ENCODE measurements at regions not wholly inside any gene's neighbourhood (a gene's known extent, or its start where the extent isn't known, plus 50 kb on each side); places are given as distances from the start of the nearest gene placed in this dataset.

DNA sequence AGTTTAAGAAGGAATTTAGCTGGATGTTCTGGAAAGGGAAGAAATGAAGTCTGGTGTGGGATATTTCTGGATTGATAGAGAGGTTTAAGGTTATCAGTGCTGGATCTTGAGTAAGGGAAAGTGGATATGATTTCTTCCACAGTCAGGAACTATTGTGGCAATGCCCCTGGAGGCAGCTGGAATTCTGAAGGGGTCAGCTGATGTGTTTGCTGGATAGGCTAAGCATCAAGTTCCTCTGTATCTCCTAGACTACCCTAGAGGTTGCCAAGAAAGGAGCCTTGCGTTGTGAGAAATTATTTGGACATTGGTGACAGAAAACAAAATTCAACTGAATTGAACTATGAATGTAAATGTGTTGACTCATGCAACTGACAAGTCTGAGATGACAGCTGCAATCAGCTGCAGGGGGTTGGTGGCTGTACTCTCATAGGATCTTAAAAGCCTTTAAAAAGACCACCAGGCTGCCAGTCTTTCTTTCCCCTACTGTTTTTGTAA, 244.4 kb downstream of the ATXN7L3B start:
- intact Hi-C loops (cut with micrococcal nuclease; ENCODE audit: unreplicated experiment) (no loop called here), in situ Hi-C loops (cut with MboI) (no loop called here)
- H3K4me2 ChIP-seq (ENCODE audit: control insufficient read depth, insufficient read depth) = no peak overlapping the region
- ChIA-PET CTCF (no interaction called here), POLR2A (no interaction called here), RAD21 (ENCODE audit: unreplicated experiment) (interaction anchor here (1.1 kb wide), 1 partner anchor 22 kb away, joined by 3 read pairs; no protein-coding TSS in a partner anchor), SMC1A (ENCODE audit: uncharacterized antibody, unreplicated experiment) (interaction anchor here (1.2 kb wide), 1 partner anchor 14 kb away, joined by 3 read pairs; no protein-coding TSS in a partner anchor)
- FAIRE-seq = no peak
- DNase-seq (ENCODE audit: low read depth, low spot score) = no peak
- no peaks in the 10 kb centered on the region for H3K4me1 ChIP-seq (ENCODE audit: control insufficient read depth, insufficient read depth, low read length)
- H2AFZ ChIP-seq (ENCODE audit: control insufficient read depth, low read depth, low read length) = no peak overlapping the region
- H3K27ac ChIP-seq (ENCODE audit: control insufficient read depth, insufficient read depth) = no peak overlapping the region
- H3K9ac ChIP-seq (ENCODE audit: control insufficient read depth, insufficient read depth, low read length) = no peak overlapping the region
- no peaks in the 10 kb centered on the region for H3K9me3 ChIP-seq (replicated peaks; ENCODE audit: control insufficient read depth, insufficient read depth, low read length)
- 8% methylated on average over 1 of the region's 1 CpG for WGBS (ENCODE audit: insufficient coverage, insufficient replicate concordance, low lambda C conversion rate, missing lambda C conversion rate)
- TF ChIP-seq EP300 (IDR thresholded peaks at IDR 0.05; ENCODE audit: borderline replicate concordance in 1 of 2, control insufficient read depth in 1 of 2, low read depth in 2 of 2, low read length in 2 of 2) = no peak
- TF ChIP-seq, protein P1, sequence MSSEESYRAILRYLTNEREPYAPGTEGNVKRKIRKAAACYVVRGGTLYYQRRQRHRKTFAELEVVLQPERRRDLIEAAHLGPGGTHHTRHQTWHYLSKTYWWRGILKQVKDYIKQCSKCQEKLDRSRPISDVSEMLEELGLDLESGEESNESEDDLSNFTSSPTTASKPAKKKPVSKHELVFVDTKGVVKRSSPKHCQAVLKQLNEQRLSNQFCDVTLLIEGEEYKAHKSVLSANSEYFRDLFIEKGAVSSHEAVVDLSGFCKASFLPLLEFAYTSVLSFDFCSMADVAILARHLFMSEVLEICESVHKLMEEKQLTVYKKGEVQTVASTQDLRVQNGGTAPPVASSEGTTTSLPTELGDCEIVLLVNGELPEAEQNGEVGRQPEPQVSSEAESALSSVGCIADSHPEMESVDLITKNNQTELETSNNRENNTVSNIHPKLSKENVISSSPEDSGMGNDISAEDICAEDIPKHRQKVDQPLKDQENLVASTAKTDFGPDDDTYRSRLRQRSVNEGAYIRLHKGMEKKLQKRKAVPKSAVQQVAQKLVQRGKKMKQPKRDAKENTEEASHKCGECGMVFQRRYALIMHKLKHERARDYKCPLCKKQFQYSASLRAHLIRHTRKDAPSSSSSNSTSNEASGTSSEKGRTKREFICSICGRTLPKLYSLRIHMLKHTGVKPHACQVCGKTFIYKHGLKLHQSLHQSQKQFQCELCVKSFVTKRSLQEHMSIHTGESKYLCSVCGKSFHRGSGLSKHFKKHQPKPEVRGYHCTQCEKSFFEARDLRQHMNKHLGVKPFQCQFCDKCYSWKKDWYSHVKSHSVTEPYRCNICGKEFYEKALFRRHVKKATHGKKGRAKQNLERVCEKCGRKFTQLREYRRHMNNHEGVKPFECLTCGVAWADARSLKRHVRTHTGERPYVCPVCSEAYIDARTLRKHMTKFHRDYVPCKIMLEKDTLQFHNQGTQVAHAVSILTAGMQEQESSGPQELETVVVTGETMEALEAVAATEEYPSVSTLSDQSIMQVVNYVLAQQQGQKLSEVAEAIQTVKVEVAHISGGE (CRISPR knock-in tag; IDR thresholded peaks at IDR 0.05) = no peak
- TF ChIP-seq CREM (IDR thresholded peaks at IDR 0.05; ENCODE audit: low read depth) = no peak
- no peak for TF ChIP-seq ASH2L (IDR thresholded peaks at IDR 0.05; ENCODE audit: borderline replicate concordance, low read depth)
- TF ChIP-seq ZNF217 (IDR thresholded peaks at IDR 0.05) = no peak
- TF ChIP-seq ZNF274 (IDR thresholded peaks at IDR 0.05; ENCODE audit: insufficient read depth, insufficient read length) = no peak
- TF ChIP-seq ESRRA (IDR thresholded peaks at IDR 0.05; ENCODE audit: low read length) = no peak
- no peak for TF ChIP-seq ZNF384 (IDR thresholded peaks at IDR 0.05; ENCODE audit: borderline replicate concordance, low read depth, low read length)
- no peak for TF ChIP-seq FOS (IDR thresholded peaks at IDR 0.05; ENCODE audit: borderline replicate concordance, extremely low read depth, insufficient read length)
- TF ChIP-seq HDAC6 (IDR thresholded peaks at IDR 0.05; ENCODE audit: unreplicated experiment) = no peak
- no peak for TF ChIP-seq YBX1 (IDR thresholded peaks at IDR 0.05)
- TF ChIP-seq MXI1 (IDR thresholded peaks at IDR 0.05; ENCODE audit: low read depth, low read length) = no peak
- TF ChIP-seq, protein P2, sequence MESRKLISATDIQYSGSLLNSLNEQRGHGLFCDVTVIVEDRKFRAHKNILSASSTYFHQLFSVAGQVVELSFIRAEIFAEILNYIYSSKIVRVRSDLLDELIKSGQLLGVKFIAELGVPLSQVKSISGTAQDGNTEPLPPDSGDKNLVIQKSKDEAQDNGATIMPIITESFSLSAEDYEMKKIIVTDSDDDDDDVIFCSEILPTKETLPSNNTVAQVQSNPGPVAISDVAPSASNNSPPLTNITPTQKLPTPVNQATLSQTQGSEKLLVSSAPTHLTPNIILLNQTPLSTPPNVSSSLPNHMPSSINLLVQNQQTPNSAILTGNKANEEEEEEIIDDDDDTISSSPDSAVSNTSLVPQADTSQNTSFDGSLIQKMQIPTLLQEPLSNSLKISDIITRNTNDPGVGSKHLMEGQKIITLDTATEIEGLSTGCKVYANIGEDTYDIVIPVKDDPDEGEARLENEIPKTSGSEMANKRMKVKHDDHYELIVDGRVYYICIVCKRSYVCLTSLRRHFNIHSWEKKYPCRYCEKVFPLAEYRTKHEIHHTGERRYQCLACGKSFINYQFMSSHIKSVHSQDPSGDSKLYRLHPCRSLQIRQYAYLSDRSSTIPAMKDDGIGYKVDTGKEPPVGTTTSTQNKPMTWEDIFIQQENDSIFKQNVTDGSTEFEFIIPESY (IDR thresholded peaks at IDR 0.05) = no peak
- TF ChIP-seq JUNB (IDR thresholded peaks at IDR 0.05) = no peak
- TF ChIP-seq SPI1 (IDR thresholded peaks at IDR 0.05; ENCODE audit: borderline replicate concordance, insufficient read depth, low read depth, low read length) = no peak
- TF ChIP-seq ZNF207 (IDR thresholded peaks at IDR 0.05; ENCODE audit: borderline replicate concordance) = no peak
- no peak for TF ChIP-seq TBL1XR1 (IDR thresholded peaks at IDR 0.05; ENCODE audit: low read depth, low read length)
- H3K27me3 ChIP-seq (replicated peaks in 1 of 2; ENCODE audit: control insufficient read depth in 2 of 2, insufficient read depth in 2 of 2, low read length in 1 of 2) = no peaks in the 10 kb centered on the region
- no peaks in the 10 kb centered on the region for H3K79me2 ChIP-seq (ENCODE audit: control insufficient read depth, insufficient read depth, low read length)
- no peak for ATAC-seq
- BruUV-seq (replicated peaks) = no TSS peak
- H3K4me3 ChIP-seq = no peak overlapping the region
- H4K20me1 ChIP-seq (ENCODE audit: control insufficient read depth, insufficient read depth) = no peaks in the 10 kb centered on the region
- no peaks in the 10 kb centered on the region for H3K36me3 ChIP-seq (ENCODE audit: control insufficient read depth in 2 of 2, insufficient read depth in 2 of 2, low read length in 1 of 2)
